GM13977 (cell line): ENCODE measurements at regions not wholly inside any gene's neighbourhood (a gene's known extent, or its start where the extent isn't known, plus 50 kb on each side); places are given as distances from the start of the nearest gene placed in this dataset.

Experiments
- DNase-seq: peaks from one replicate; pipeline ENCODE4 v3.0.0; 2012; ENCODE audit warnings: low spot score
- CTCF ChIP-seq: IDR thresholded peaks from 2 replicates; pipeline ENCODE4 v1.5.1; 2012; ENCODE audit warnings: mild to moderate bottlenecking, control low read depth; ENCODE audit not compliant: insufficient read depth; ENCODE audit errors: extremely low read depth, missing control alignments
- in situ Hi-C: fragments of 300-500 bp; cut with MboI; formaldehyde crosslinking; loops from one replicate; pipeline ENCODE4 v1.12.0; 2022; ENCODE audit warnings: low sequenced_read_pairs, low pct_unique_long_range_greater_than_20kb, mixed read lengths, inconsistent platforms; ENCODE audit not compliant: unreplicated experiment

GRCh38 chr2:126602334-126602733, 53.6 kb upstream of the GYPC start:
- TF ChIP-seq CTCF: no peak
- in situ Hi-C loops: no loop called here

More at GRCh38 chr2:126602334-126602733, 53.6 kb upstream of the GYPC start:
- DNase-seq: no peak
